CD14-positive monocyte (primary cell): ENCODE measurements at regions not wholly inside any gene's neighbourhood (a gene's known extent, or its start where the extent isn't known, plus 50 kb on each side); places are given as distances from the start of the nearest gene placed in this dataset.

Experiments
- DNase-seq, 3 donors: peaks; one replicate each; pipeline ENCODE4 v3.0.0-alpha.2; 2011 to 2022
- H2AFZ ChIP-seq: 2 replicates; pipeline ENCODE4 v1.6.0; 2012; ENCODE audit warnings: mild to moderate bottlenecking, low read depth, low read length, inconsistent platforms; ENCODE audit not compliant: insufficient read depth, poor library complexity, severe bottlenecking
- H3K27ac ChIP-seq, 2 donors: 1 replicate in 1 of 2; 2 replicates in 1 of 2; pipeline ENCODE4 v1.5.1; 2012 to 2013; ENCODE audit warnings: low read length in 2 of 2, control low read depth in 1 of 2, inconsistent platforms in 1 of 2, low read depth in 1 of 2, mild to moderate bottlenecking in 1 of 2
- H3K27me3 ChIP-seq, 2 donors: one replicate each; pipeline versions ENCODE4 v1.6.0 to v1.6.1; 2011 to 2013; ENCODE audit warnings: low read length in 2 of 2; ENCODE audit not compliant: control insufficient read depth in 2 of 2, insufficient read depth in 2 of 2
- H3K36me3 ChIP-seq, 2 donors: replicated peaks in 1 of 2; 1 replicate in 1 of 2; 2 replicates in 1 of 2; pipeline versions ENCODE4 v1.5.1 to v1.6.1; 2012 to 2013; ENCODE audit warnings: low read length in 2 of 2, control low read depth in 1 of 2, inconsistent platforms in 1 of 2, mild to moderate bottlenecking in 1 of 2; ENCODE audit not compliant: insufficient read depth in 2 of 2, control insufficient read depth in 1 of 2
- H3K4me1 ChIP-seq, 2 donors: 1 replicate in 1 of 2; 2 replicates in 1 of 2; pipeline versions ENCODE4 v1.5.1 to v1.6.1; 2012 to 2013; ENCODE audit warnings: low read length in 2 of 2, control low read depth in 1 of 2, inconsistent platforms in 1 of 2, mild to moderate bottlenecking in 1 of 2, moderate library complexity in 1 of 2; ENCODE audit not compliant: insufficient read depth in 2 of 2, control insufficient read depth in 1 of 2
- H3K4me2 ChIP-seq: replicated peaks from 2 replicates; pipeline ENCODE3; 2012; ENCODE audit warnings: low read length, moderate library complexity, mild to moderate bottlenecking; ENCODE audit not compliant: poor library complexity, severe bottlenecking; ENCODE audit errors: extremely low read depth
- H3K4me3 ChIP-seq, 3 experiments: fragments of 200-600 bp in 1 of 3; sonication (generic) in 1 of 3; replicated peaks in 1 of 3; 1 replicate in 2 of 3; 2 replicates in 1 of 3; pipeline ENCODE4 v1.5.1; 2011 to 2013; ENCODE audit warnings: low read length in 3 of 3, mild to moderate bottlenecking in 3 of 3, control low read depth in 2 of 3, low read depth in 2 of 3, inconsistent platforms in 1 of 3, moderate library complexity in 1 of 3
- H3K79me2 ChIP-seq: 2 replicates; pipeline ENCODE4 v1.6.0; 2012; ENCODE audit warnings: mild to moderate bottlenecking, control low read depth, inconsistent platforms, low read length, moderate library complexity; ENCODE audit not compliant: insufficient read depth
- H3K9ac ChIP-seq: 2 replicates; pipeline ENCODE4 v1.6.0; 2017; ENCODE audit warnings: low read length, mild to moderate bottlenecking; ENCODE audit not compliant: insufficient read depth, poor library complexity, severe bottlenecking
- H3K9me3 ChIP-seq, 2 donors: replicated peaks in 1 of 2; 1 replicate in 1 of 2; 2 replicates in 1 of 2; pipeline versions ENCODE4 v1.5.1 to v1.6.1; 2012 to 2013; ENCODE audit warnings: low read length in 2 of 2, control low read depth in 1 of 2; ENCODE audit not compliant: control insufficient read depth in 1 of 2, insufficient read depth in 1 of 2
- H4K20me1 ChIP-seq: 2 replicates; pipeline ENCODE4 v1.6.0; 2012; ENCODE audit warnings: mild to moderate bottlenecking, low read length, control low read depth, moderate library complexity; ENCODE audit not compliant: insufficient read depth
- H3K27ac Mint-ChIP-seq, 7 donors: one replicate each; pipeline ENCODE4 v1.8.0; 2020; ENCODE audit warnings: mild to moderate bottlenecking in 7 of 7, mixed read lengths in 7 of 7, moderate library complexity in 6 of 7, inconsistent platforms in 2 of 7
- H3K27me3 Mint-ChIP-seq, 3 donors: one replicate each; pipeline ENCODE4 v1.8.0; 2021 to 2022; ENCODE audit warnings: low read depth in 3 of 3, mild to moderate bottlenecking in 3 of 3, mixed read lengths in 3 of 3, moderate library complexity in 3 of 3, inconsistent platforms in 1 of 3
- H3K36me3 Mint-ChIP-seq, 2 donors: one replicate each; pipeline ENCODE4 v1.8.0; 2020; ENCODE audit warnings: mixed read lengths in 2 of 2, inconsistent platforms in 1 of 2, mild to moderate bottlenecking in 1 of 2
- H3K4me1 Mint-ChIP-seq: one replicate; pipeline ENCODE4 v1.8.0; 2020; ENCODE audit warnings: mild to moderate bottlenecking, mixed read lengths
- H3K4me3 Mint-ChIP-seq, 2 donors: one replicate each; pipeline ENCODE4 v1.8.0; 2020; ENCODE audit warnings: mild to moderate bottlenecking in 2 of 2, mixed read lengths in 2 of 2, moderate library complexity in 1 of 2
- H3K9me3 Mint-ChIP-seq, 7 donors: one replicate each; pipeline ENCODE4 v1.8.0; 2020 to 2022; ENCODE audit warnings: mixed read lengths in 7 of 7, mild to moderate bottlenecking in 6 of 7, moderate library complexity in 6 of 7, inconsistent platforms in 2 of 7
- whole genome bisulfite sequencing: methylation state at CpG from one replicate; pipeline ENCODE4 v1.1.5; 2013; ENCODE audit warnings: missing lambda C conversion rate; ENCODE audit not compliant: insufficient coverage; 5-methylcytosine and 5-hydroxymethylcytosine counted together
- intact Hi-C, 2 donors: fragments of 100-400 bp; cut with micrococcal nuclease; formaldehyde crosslinking; loops; one replicate each; pipeline versions ENCODE4 v1.15.0 to v1.15.1; 2023
- TF ChIP-seq, protein P1 (sequence below): fragments of 200-600 bp; IDR thresholded peaks from one replicate; pipeline ENCODE4 v1.8.0; 2022; ENCODE audit warnings: antibody characterized with exemption, mild to moderate bottlenecking

DNA sequence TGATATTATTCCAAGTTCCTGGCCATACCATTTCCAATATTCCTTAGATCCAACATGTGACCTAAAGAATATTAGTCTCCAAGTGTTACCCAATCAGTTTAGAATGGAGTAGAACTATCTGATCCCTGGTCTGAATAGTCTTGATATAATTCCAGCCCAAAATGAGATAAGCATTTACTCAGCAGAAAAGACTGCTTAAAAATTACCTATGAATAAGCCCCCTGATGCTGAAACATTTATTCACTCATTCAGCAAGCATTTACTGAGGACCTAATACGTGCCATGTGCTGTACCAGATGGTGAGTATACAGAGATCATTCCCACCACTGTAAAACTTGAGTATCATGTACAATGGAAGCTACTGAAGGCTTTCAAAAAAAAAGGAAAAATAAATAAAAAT, 157.0 kb downstream of the FAM114A2 start:
- no peaks in the 10 kb centered on the region for H3K36me3 Mint-ChIP-seq
- no peaks in the 10 kb centered on the region for H3K79me2 ChIP-seq
- no peak overlapping the region for H3K27ac ChIP-seq
- no CpG with 5 or more reads among the region's 1 CpG for WGBS
- no peaks in the 10 kb centered on the region for H3K36me3 ChIP-seq
- H3K27me3 Mint-ChIP-seq, result peaks cover 0 to 3% (median 0%) of the 10 kb centered on the region in 3 donors
- H3K27ac Mint-ChIP-seq, result no peak overlapping the region
- H3K4me2 ChIP-seq, result no peak overlapping the region
- intact Hi-C loops, result no loop called here
- no peaks in the 10 kb centered on the region for H3K27me3 ChIP-seq
- no peak overlapping the region for H3K9ac ChIP-seq
- H3K9me3 Mint-ChIP-seq, result no peaks in the 10 kb centered on the region
- no peaks in the 10 kb centered on the region for H3K4me1 ChIP-seq
- no peaks in the 10 kb centered on the region for H3K4me1 Mint-ChIP-seq
- H3K4me3 Mint-ChIP-seq, result no peak overlapping the region
- H3K4me3 ChIP-seq, result no peak overlapping the region
- no peak for DNase-seq
- H4K20me1 ChIP-seq, result no peaks in the 10 kb centered on the region
- no peaks in the 10 kb centered on the region for H3K9me3 ChIP-seq
- no peak overlapping the region for H2AFZ ChIP-seq
- TF ChIP-seq, protein P1, sequence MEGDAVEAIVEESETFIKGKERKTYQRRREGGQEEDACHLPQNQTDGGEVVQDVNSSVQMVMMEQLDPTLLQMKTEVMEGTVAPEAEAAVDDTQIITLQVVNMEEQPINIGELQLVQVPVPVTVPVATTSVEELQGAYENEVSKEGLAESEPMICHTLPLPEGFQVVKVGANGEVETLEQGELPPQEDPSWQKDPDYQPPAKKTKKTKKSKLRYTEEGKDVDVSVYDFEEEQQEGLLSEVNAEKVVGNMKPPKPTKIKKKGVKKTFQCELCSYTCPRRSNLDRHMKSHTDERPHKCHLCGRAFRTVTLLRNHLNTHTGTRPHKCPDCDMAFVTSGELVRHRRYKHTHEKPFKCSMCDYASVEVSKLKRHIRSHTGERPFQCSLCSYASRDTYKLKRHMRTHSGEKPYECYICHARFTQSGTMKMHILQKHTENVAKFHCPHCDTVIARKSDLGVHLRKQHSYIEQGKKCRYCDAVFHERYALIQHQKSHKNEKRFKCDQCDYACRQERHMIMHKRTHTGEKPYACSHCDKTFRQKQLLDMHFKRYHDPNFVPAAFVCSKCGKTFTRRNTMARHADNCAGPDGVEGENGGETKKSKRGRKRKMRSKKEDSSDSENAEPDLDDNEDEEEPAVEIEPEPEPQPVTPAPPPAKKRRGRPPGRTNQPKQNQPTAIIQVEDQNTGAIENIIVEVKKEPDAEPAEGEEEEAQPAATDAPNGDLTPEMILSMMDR, result no peak

DNA sequence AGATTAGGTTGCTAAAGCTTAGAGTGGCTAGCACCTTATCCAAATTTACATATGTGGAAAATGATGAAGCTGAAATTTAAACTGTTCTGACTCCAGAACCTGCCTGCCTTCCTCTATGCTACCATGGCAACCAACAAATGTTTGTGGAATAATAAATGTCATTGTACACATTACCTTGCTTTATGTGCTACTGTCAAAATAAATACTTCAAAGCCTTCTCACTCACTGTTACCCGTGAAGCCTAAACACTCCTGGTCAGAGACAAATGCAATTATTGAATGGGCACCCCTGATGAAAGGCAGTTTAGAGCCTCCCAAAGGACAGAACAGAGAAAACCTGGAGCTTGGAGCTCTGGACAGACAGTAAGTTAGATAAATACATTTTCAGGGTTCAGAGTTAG, 158.6 kb downstream of the FAM114A2 start:
- Mint-ChIP-seq H3K4me1 (no peaks in the 10 kb centered on the region), H3K4me3 (no peak overlapping the region), H3K27me3 (peaks cover 0 to 3% (median 0%) of the 10 kb centered on the region in 3 donors), H3K9me3 (no peaks in the 10 kb centered on the region), H3K27ac (no peak overlapping the region), H3K36me3 (no peaks in the 10 kb centered on the region)
- no peaks in the 10 kb centered on the region for H3K4me1 ChIP-seq
- no peaks in the 10 kb centered on the region for H3K36me3 ChIP-seq
- intact Hi-C loops, result no loop called here
- no peak overlapping the region for H2AFZ ChIP-seq
- H3K27me3 ChIP-seq, result no peaks in the 10 kb centered on the region
- H4K20me1 ChIP-seq, result no peaks in the 10 kb centered on the region
- no peak overlapping the region for H3K27ac ChIP-seq
- H3K4me2 ChIP-seq, result no peak overlapping the region
- no peak overlapping the region for H3K9ac ChIP-seq
- TF ChIP-seq, protein P1, result no peak
- no peaks in the 10 kb centered on the region for H3K79me2 ChIP-seq
- DNase-seq, result no peak
- no CpG with 5 or more reads among the region's 1 CpG for WGBS
- no peaks in the 10 kb centered on the region for H3K9me3 ChIP-seq
- no peak overlapping the region for H3K4me3 ChIP-seq
